K562 (cell line): ENCODE measurements at regions not wholly inside any gene's neighbourhood (a gene's known extent, or its start where the extent isn't known, plus 50 kb on each side); places are given as distances from the start of the nearest gene placed in this dataset.
A peak's percentile ranks its signal among the peaks of the same experiment; 100 is the strongest.

ENCODE experiments used
- CXXC5 ChIP-seq: fragments of 250-450 bp; sonication (Bioruptor Pico); IDR thresholded peaks from 2 replicates; pipeline ENCODE4 v1.8.0; 2022; ENCODE audit warnings: inconsistent platforms, mild to moderate bottlenecking, moderate library complexity
- LEF1 ChIP-seq: fragments of 450-650 bp; IDR thresholded peaks from 2 replicates; pipeline ENCODE4 v1.6.1; 2016; ENCODE audit warnings: mild to moderate bottlenecking
- MBD2 ChIP-seq: sonication (generic); IDR thresholded peaks from 2 replicates; pipeline ENCODE4 v1.6.1; 2016; ENCODE audit warnings: low read depth, borderline replicate concordance
- ZFP1 ChIP-seq: fragments of 450-650 bp; formaldehyde crosslinking; IDR thresholded peaks from 2 replicates; pipeline ENCODE4 v1.4.0; 2020; ENCODE audit warnings: mild to moderate bottlenecking, mixed read lengths
- ZNF197 ChIP-seq: fragments of 200-800 bp; sonication (Bioruptor generic); IDR thresholded peaks from 2 replicates; pipeline ENCODE4 v1.6.1; 2016; ENCODE audit warnings: low read depth, missing genetic modification characterization, missing compliant biosample characterization
- ZNF766 ChIP-seq: fragments of 200-800 bp; sonication (Bioruptor generic); conservative IDR thresholded peaks from 2 replicates; pipeline ENCODE4 v1.6.1; 2016; ENCODE audit warnings: missing genetic modification characterization, missing compliant biosample characterization
- TF ChIP-seq, protein P1 (sequence below): sonication (generic); formaldehyde crosslinking; IDR thresholded peaks from 2 replicates; pipeline ENCODE4 v1.8.1; 2023; ENCODE audit warnings: mild to moderate bottlenecking, missing genetic modification reagents
- TF ChIP-seq, protein P2 (sequence below): fragments of 450-650 bp; IDR thresholded peaks from 2 replicates; pipeline ENCODE4 v1.6.1; 2016; ENCODE audit warnings: low read depth
- TF ChIP-seq, protein P3 (sequence below), 2 experiments: fragments of 450-650 bp in 1 of 2; sonication (generic) in 1 of 2; formaldehyde crosslinking in 1 of 2; IDR thresholded peaks; 2 replicates each; pipeline versions ENCODE4 v1.7.1 to v1.9.0; 2016 to 2022; ENCODE audit warnings: inconsistent platforms in 1 of 2, mild to moderate bottlenecking in 1 of 2, missing genetic modification reagents in 1 of 2

DNA sequence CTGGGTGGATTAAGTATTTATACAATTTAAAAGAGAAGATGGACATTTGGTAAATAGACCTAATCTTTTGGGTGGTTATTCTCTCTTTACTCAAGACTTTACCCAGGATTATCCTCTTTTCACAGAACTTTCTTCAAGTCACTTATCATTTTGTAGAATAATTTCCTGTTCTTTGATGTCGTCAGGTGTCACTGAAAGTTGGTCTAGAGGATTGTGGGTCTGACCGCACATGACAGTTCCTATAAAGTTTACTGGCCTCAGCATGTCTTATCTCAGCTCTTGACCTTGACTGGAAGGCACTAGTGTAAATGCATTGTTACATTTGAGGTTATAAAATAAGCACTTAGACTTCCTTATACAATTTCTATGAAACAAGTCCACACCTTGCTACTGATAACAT lies 139.9 kb upstream of the SLC4A4 start (continued):
- TF ChIP-seq LEF1 (peak; percentile 56; the same call in 1 of the 2 replicates), ZNF766 (CRISPR knock-in tag) (peak; percentile 37; the same call in 1 of the 2 replicates), ZFP1 (CRISPR knock-in tag) (no peak), ZNF197 (CRISPR knock-in tag) (no peak), CXXC5 (CRISPR knock-in tag) (no peak), MBD2 (no peak)
- TF ChIP-seq, protein P1, sequence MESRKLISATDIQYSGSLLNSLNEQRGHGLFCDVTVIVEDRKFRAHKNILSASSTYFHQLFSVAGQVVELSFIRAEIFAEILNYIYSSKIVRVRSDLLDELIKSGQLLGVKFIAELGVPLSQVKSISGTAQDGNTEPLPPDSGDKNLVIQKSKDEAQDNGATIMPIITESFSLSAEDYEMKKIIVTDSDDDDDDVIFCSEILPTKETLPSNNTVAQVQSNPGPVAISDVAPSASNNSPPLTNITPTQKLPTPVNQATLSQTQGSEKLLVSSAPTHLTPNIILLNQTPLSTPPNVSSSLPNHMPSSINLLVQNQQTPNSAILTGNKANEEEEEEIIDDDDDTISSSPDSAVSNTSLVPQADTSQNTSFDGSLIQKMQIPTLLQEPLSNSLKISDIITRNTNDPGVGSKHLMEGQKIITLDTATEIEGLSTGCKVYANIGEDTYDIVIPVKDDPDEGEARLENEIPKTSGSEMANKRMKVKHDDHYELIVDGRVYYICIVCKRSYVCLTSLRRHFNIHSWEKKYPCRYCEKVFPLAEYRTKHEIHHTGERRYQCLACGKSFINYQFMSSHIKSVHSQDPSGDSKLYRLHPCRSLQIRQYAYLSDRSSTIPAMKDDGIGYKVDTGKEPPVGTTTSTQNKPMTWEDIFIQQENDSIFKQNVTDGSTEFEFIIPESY (CRISPR knock-in tag), result no peak
- TF ChIP-seq, protein P2, sequence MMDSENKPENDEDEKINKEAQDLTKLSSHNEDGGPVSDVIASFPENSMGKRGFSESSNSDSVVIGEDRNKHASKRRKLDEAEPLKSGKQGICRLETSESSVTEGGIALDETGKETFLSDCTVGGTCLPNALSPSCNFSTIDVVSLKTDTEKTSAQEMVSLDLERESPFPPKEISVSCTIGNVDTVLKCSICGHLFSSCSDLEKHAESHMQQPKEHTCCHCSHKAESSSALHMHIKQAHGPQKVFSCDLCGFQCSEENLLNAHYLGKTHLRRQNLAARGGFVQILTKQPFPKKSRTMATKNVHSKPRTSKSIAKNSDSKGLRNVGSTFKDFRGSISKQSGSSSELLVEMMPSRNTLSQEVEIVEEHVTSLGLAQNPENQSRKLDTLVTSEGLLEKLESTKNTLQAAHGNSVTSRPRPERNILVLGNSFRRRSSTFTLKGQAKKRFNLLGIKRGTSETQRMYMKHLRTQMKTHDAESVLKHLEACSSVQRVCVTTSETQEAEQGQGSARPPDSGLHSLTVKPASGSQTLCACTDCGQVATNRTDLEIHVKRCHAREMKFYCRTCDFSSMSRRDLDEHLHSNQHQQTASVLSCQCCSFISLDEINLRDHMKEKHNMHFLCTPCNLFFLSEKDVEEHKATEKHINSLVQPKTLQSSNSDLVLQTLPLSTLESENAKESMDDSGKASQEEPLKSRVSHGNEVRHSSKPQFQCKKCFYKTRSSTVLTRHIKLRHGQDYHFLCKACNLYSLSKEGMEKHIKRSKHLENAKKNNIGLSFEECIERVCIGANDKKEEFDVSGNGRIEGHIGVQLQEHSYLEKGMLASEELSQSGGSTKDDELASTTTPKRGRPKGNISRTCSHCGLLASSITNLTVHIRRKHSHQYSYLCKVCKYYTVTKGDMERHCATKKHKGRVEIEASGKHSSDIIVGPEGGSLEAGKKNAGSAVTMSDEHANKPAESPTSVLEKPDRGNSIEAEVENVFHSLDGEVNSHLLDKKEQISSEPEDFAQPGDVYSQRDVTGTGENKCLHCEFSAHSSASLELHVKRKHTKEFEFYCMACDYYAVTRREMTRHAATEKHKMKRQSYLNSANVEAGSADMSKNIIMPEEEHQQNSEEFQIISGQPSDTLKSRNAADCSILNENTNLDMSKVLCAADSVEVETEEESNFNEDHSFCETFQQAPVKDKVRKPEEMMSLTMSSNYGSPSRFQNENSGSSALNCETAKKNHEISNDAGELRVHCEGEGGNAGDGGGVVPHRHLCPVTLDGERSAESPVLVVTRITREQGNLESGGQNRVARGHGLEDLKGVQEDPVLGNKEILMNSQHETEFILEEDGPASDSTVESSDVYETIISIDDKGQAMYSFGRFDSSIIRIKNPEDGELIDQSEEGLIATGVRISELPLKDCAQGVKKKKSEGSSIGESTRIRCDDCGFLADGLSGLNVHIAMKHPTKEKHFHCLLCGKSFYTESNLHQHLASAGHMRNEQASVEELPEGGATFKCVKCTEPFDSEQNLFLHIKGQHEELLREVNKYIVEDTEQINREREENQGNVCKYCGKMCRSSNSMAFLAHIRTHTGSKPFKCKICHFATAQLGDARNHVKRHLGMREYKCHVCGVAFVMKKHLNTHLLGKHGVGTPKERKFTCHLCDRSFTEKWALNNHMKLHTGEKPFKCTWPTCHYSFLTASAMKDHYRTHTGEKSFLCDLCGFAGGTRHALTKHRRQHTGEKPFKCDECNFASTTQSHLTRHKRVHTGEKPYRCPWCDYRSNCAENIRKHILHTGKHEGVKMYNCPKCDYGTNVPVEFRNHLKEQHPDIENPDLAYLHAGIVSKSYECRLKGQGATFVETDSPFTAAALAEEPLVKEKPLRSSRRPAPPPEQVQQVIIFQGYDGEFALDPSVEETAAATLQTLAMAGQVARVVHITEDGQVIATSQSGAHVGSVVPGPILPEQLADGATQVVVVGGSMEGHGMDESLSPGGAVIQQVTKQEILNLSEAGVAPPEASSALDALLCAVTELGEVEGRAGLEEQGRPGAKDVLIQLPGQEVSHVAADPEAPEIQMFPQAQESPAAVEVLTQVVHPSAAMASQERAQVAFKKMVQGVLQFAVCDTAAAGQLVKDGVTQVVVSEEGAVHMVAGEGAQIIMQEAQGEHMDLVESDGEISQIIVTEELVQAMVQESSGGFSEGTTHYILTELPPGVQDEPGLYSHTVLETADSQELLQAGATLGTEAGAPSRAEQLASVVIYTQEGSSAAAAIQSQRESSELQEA, result no peak
- TF ChIP-seq, protein P3, sequence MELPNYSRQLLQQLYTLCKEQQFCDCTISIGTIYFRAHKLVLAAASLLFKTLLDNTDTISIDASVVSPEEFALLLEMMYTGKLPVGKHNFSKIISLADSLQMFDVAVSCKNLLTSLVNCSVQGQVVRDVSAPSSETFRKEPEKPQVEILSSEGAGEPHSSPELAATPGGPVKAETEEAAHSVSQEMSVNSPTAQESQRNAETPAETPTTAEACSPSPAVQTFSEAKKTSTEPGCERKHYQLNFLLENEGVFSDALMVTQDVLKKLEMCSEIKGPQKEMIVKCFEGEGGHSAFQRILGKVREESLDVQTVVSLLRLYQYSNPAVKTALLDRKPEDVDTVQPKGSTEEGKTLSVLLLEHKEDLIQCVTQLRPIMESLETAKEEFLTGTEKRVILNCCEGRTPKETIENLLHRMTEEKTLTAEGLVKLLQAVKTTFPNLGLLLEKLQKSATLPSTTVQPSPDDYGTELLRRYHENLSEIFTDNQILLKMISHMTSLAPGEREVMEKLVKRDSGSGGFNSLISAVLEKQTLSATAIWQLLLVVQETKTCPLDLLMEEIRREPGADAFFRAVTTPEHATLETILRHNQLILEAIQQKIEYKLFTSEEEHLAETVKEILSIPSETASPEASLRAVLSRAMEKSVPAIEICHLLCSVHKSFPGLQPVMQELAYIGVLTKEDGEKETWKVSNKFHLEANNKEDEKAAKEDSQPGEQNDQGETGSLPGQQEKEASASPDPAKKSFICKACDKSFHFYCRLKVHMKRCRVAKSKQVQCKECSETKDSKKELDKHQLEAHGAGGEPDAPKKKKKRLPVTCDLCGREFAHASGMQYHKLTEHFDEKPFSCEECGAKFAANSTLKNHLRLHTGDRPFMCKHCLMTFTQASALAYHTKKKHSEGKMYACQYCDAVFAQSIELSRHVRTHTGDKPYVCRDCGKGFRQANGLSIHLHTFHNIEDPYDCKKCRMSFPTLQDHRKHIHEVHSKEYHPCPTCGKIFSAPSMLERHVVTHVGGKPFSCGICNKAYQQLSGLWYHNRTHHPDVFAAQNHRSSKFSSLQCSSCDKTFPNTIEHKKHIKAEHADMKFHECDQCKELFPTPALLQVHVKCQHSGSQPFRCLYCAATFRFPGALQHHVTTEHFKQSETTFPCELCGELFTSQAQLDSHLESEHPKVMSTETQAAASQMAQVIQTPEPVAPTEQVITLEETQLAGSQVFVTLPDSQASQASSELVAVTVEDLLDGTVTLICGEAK (IDR thresholded peaks at IDR 0.05), result peak; percentile 80
- TF ChIP-seq, protein P3 (CRISPR knock-in tag; IDR thresholded peaks at IDR 0.05), result no peak
